Smooth muscle cell (in vitro differentiated cells): ENCODE measurements at regions not wholly inside any gene's neighbourhood (a gene's known extent, or its start where the extent isn't known, plus 50 kb on each side); places are given as distances from the start of the nearest gene placed in this dataset.

ENCODE experiments used
- DNase-seq: peaks from one replicate; lab custom pipeline; 2025; ENCODE audit not compliant: unreplicated experiment; lab: John Stamatoyannopoulos, UW
- H2AFZ ChIP-seq: fragments of 200-600 bp; sonication (generic); 2 replicates; pipeline ENCODE4 v1.6.0; 2016; ENCODE audit warnings: antibody characterized with exemption, low read depth, mild to moderate bottlenecking
- H3F3A ChIP-seq: fragments of 200-600 bp; sonication (generic); 2 replicates; pipeline ENCODE4 v1.6.0; 2017; ENCODE audit warnings: antibody characterized with exemption, low read depth
- H3K27ac ChIP-seq: fragments of 200-600 bp; sonication (generic); 2 replicates; pipeline ENCODE4 v1.5.1; 2016; ENCODE audit warnings: low read depth, mild to moderate bottlenecking
- H3K27me3 ChIP-seq: fragments of 200-600 bp; sonication (generic); 2 replicates; pipeline ENCODE4 v1.6.1; 2016; ENCODE audit warnings: low read depth, mild to moderate bottlenecking
- H3K36me3 ChIP-seq: fragments of 200-600 bp; sonication (generic); 2 replicates; pipeline ENCODE4 v1.5.1; 2016; ENCODE audit warnings: low read depth
- H3K4me1 ChIP-seq: fragments of 200-600 bp; sonication (generic); 2 replicates; pipeline ENCODE4 v1.5.1; 2016; ENCODE audit warnings: low read depth
- H3K4me2 ChIP-seq: fragments of 200-600 bp; sonication (generic); 2 replicates; pipeline ENCODE4 v1.6.0; 2016; ENCODE audit warnings: mild to moderate bottlenecking
- H3K4me3 ChIP-seq: fragments of 200-600 bp; sonication (generic); 2 replicates; pipeline ENCODE4 v1.5.1; 2016; ENCODE audit warnings: mild to moderate bottlenecking
- H3K79me2 ChIP-seq: fragments of 200-600 bp; sonication (generic); 2 replicates; pipeline ENCODE4 v1.6.0; 2016; ENCODE audit warnings: low read depth, mild to moderate bottlenecking
- H3K9ac ChIP-seq: fragments of 200-600 bp; sonication (generic); 2 replicates; pipeline ENCODE4 v1.6.0; 2016; ENCODE audit warnings: low read depth
- H3K9me3 ChIP-seq: fragments of 200-600 bp; sonication (generic); replicated peaks from 2 replicates; pipeline ENCODE4 v1.5.1; 2016; ENCODE audit warnings: low read depth
- H4K20me1 ChIP-seq: fragments of 200-600 bp; sonication (generic); 2 replicates; pipeline ENCODE4 v1.6.0; 2016; ENCODE audit warnings: low read depth
- CTCF ChIP-seq: fragments of 200-600 bp; sonication (generic); IDR thresholded peaks from 2 replicates; pipeline ENCODE4 v1.5.1; 2017; ENCODE audit warnings: borderline replicate concordance, mild to moderate bottlenecking, antibody characterized with exemption; ENCODE audit not compliant: insufficient read depth, poor library complexity, severe bottlenecking
- WGBS: methylation state at CpG from one replicate; pipeline ENCODE4 v1.1.7; 2016; ENCODE audit warnings: low lambda C conversion rate; 5-methylcytosine and 5-hydroxymethylcytosine counted together

GRCh38 chr1:101540161-101540560 is 303.3 kb downstream of the S1PR1 start:
- DNase-seq, result no peak
- Histone ChIP-seq H3K4me2 (no peak overlapping the region), H3F3A (no peaks in the 10 kb centered on the region), H3K79me2 (no peaks in the 10 kb centered on the region), H3K4me3 (no peak overlapping the region), H3K9ac (no peak overlapping the region), H3K4me1 (no peaks in the 10 kb centered on the region), H3K9me3 (no peaks in the 10 kb centered on the region), H3K27me3 (no peaks in the 10 kb centered on the region), H4K20me1 (no peaks in the 10 kb centered on the region), H3K36me3 (no peaks in the 10 kb centered on the region), H2AFZ (peak overlapping the region; percentile 36), H3K27ac (no peak overlapping the region)
- TF ChIP-seq CTCF, result no peak
- WGBS, result 78% methylated on average over 3 of the region's 3 CpGs

GRCh38 chr1:101546885-101547284 is 310.1 kb downstream of the S1PR1 start:
- no peak overlapping the region for H3K4me3 ChIP-seq
- H3K9me3 ChIP-seq, result no peaks in the 10 kb centered on the region
- 0% methylated on average over 1 of the region's 1 CpG for WGBS
- DNase-seq, result no peak
- H4K20me1 ChIP-seq, result no peaks in the 10 kb centered on the region
- H3K27ac ChIP-seq, result no peak overlapping the region
- H3K4me1 ChIP-seq, result no peaks in the 10 kb centered on the region
- no peak for TF ChIP-seq CTCF
- H3K27me3 ChIP-seq, result no peaks in the 10 kb centered on the region
- no peak overlapping the region for H3K4me2 ChIP-seq
- no peak overlapping the region for H2AFZ ChIP-seq
- H3F3A ChIP-seq, result no peaks in the 10 kb centered on the region
- no peak overlapping the region for H3K9ac ChIP-seq
- H3K36me3 ChIP-seq, result no peaks in the 10 kb centered on the region
- no peaks in the 10 kb centered on the region for H3K79me2 ChIP-seq

GRCh38 chr1:101547357-101547756 is 310.5 kb downstream of the S1PR1 start:
- TF ChIP-seq CTCF, result no peak
- 54% methylated on average over 3 of the region's 3 CpGs for WGBS
- no peak overlapping the region for H2AFZ ChIP-seq

DNA sequence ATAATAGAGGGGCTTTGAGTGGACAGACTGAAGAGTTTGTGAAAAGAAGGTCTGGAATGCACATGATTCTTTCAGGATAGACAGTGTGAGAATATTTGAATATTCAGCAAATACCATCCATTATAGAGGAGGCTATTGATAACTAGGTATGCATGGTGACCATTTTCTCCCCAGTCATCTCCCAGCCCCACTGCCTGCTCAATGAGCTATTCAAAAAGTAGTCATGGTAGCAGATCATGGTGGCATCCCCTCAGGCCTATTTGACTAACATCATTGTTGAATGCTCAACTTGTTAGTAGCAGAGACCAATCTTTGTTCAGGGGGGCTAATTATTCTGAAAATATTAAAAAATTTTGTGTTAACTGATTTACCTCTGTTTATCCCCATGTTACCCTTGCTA is 311.6 kb downstream of the S1PR1 start:
- no peak overlapping the region for H3K9ac ChIP-seq
- no peak for TF ChIP-seq CTCF
- H3K9me3 ChIP-seq, result no peaks in the 10 kb centered on the region
- H3K4me1 ChIP-seq, result no peaks in the 10 kb centered on the region
- H3K36me3 ChIP-seq, result no peaks in the 10 kb centered on the region
- H4K20me1 ChIP-seq, result no peaks in the 10 kb centered on the region
- H3K27ac ChIP-seq, result no peak overlapping the region
- H2AFZ ChIP-seq, result no peak overlapping the region
- H3K4me3 ChIP-seq, result no peak overlapping the region
- no peaks in the 10 kb centered on the region for H3F3A ChIP-seq
- no peaks in the 10 kb centered on the region for H3K79me2 ChIP-seq
- H3K4me2 ChIP-seq, result no peak overlapping the region
- DNase-seq, result no peak
- H3K27me3 ChIP-seq, result no peaks in the 10 kb centered on the region

More at GRCh38 chr1:101547357-101547756, 310.5 kb downstream of the S1PR1 start:
- no peak for DNase-seq
- H3K27ac ChIP-seq, result no peak overlapping the region
- H4K20me1 ChIP-seq, result no peaks in the 10 kb centered on the region
- H3K27me3 ChIP-seq, result no peaks in the 10 kb centered on the region
- no peak overlapping the region for H3K4me2 ChIP-seq
- H3K79me2 ChIP-seq, result no peaks in the 10 kb centered on the region
- H3K4me1 ChIP-seq, result no peaks in the 10 kb centered on the region
- H3K36me3 ChIP-seq, result no peaks in the 10 kb centered on the region
- H3K9me3 ChIP-seq, result no peaks in the 10 kb centered on the region
- H3K9ac ChIP-seq, result no peak overlapping the region
- H3K4me3 ChIP-seq, result no peak overlapping the region
- no peaks in the 10 kb centered on the region for H3F3A ChIP-seq
